MM.1S (cell line): ENCODE measurements at regions not wholly inside any gene's neighbourhood (a gene's known extent, or its start where the extent isn't known, plus 50 kb on each side); places are given as distances from the start of the nearest gene placed in this dataset.

Source experiments
- DNase-seq: peaks from one replicate; pipeline ENCODE4 v3.0.0-alpha.2; 2015
- H2AFZ ChIP-seq: fragments of 300-600 bp; sonication (generic); 2 replicates; pipeline ENCODE4 v1.6.0; 2016; ENCODE audit warnings: antibody characterized with exemption, low read length
- H3F3A ChIP-seq: fragments of 300-600 bp; sonication (generic); 2 replicates; pipeline ENCODE4 v1.6.1; 2016; ENCODE audit warnings: mild to moderate bottlenecking, antibody characterized with exemption, low read length, moderate library complexity, mixed read lengths; ENCODE audit not compliant: insufficient read depth
- H3K27ac ChIP-seq: fragments of 300-600 bp; sonication (generic); 2 replicates; pipeline ENCODE4 v1.5.1; 2016; ENCODE audit warnings: mild to moderate bottlenecking, low read length
- H3K27me3 ChIP-seq: fragments of 300-600 bp; sonication (generic); replicated peaks from 2 replicates; pipeline ENCODE4 v1.6.0; 2016; ENCODE audit warnings: low read length; ENCODE audit not compliant: insufficient read depth
- H3K36me3 ChIP-seq: fragments of 300-600 bp; sonication (generic); replicated peaks from 2 replicates; pipeline ENCODE4 v1.6.1; 2016; ENCODE audit warnings: mild to moderate bottlenecking, low read length, mixed read lengths; ENCODE audit not compliant: insufficient read depth
- H3K4me1 ChIP-seq: fragments of 300-600 bp; sonication (generic); 2 replicates; pipeline ENCODE4 v1.6.1; 2016; ENCODE audit warnings: low read length, mixed read lengths
- H3K4me2 ChIP-seq: fragments of 300-600 bp; sonication (generic); 2 replicates; pipeline ENCODE4 v1.6.0; 2016; ENCODE audit warnings: low read depth, low read length
- H3K4me3 ChIP-seq: fragments of 300-600 bp; sonication (generic); 2 replicates; pipeline ENCODE4 v1.5.1; 2016; ENCODE audit warnings: low read length, mixed read lengths
- H3K79me2 ChIP-seq: fragments of 300-600 bp; sonication (generic); 2 replicates; pipeline ENCODE4 v1.6.1; 2016; ENCODE audit warnings: mixed run types, low read length, mixed read lengths
- H3K9ac ChIP-seq: fragments of 300-600 bp; sonication (generic); 2 replicates; pipeline ENCODE4 v1.6.1; 2016; ENCODE audit warnings: low read length, mixed read lengths
- H3K9me2 ChIP-seq: fragments of 300-600 bp; sonication (generic); replicated peaks from 2 replicates; pipeline ENCODE4 v1.6.1; 2016; ENCODE audit warnings: mild to moderate bottlenecking, low read length, mixed read lengths; ENCODE audit not compliant: insufficient read depth
- H3K9me3 ChIP-seq: fragments of 300-600 bp; sonication (generic); replicated peaks from 2 replicates; pipeline ENCODE4 v1.6.1; 2016; ENCODE audit warnings: mild to moderate bottlenecking, low read length, mixed read lengths; ENCODE audit not compliant: insufficient read depth
- H4K20me1 ChIP-seq: fragments of 300-600 bp; sonication (generic); 2 replicates; pipeline ENCODE4 v1.6.1; 2016; ENCODE audit warnings: mild to moderate bottlenecking, low read length, moderate library complexity, mixed read lengths; ENCODE audit not compliant: insufficient read depth
- EZH2 ChIP-seq: fragments of 300-600 bp; sonication (generic); optimal IDR thresholded peaks from 2 replicates; pipeline ENCODE3; 2017; ENCODE audit warnings: low read depth, mild to moderate bottlenecking, antibody characterized with exemption, low read length, mixed read lengths
- EZH2phosphoT487 ChIP-seq: fragments of 300-600 bp; sonication (generic); IDR thresholded peaks from 2 replicates; pipeline ENCODE4 v1.6.1; 2018; ENCODE audit warnings: antibody characterized with exemption, low read length
- TF ChIP-seq, protein P1 (sequence below): fragments of 300-600 bp; sonication (generic); IDR thresholded peaks from 2 replicates; pipeline ENCODE4 v1.5.1; 2016; ENCODE audit warnings: antibody characterized with exemption, low read length, mixed read lengths

DNA sequence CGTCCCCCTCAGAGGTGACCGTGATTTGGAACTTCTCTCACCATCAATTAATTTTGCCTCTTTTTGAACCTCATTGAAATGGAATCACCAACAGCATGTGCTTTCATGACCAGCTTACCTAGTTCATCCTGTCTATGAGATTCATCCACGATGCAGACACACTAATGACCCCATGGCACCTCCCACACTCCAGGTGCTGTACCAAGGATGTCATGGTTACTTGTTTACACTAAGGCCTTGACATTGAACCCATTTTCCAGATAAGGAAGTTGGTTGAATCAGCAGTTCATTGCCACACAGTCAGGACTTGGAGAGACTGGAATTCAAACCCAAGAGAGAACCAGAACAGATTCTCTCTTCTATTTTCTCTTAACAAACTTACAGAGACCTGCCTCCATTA lies 139.0 kb downstream of the ZFP36L2 start:
- H3K4me1 ChIP-seq, result no peaks in the 10 kb centered on the region

DNA sequence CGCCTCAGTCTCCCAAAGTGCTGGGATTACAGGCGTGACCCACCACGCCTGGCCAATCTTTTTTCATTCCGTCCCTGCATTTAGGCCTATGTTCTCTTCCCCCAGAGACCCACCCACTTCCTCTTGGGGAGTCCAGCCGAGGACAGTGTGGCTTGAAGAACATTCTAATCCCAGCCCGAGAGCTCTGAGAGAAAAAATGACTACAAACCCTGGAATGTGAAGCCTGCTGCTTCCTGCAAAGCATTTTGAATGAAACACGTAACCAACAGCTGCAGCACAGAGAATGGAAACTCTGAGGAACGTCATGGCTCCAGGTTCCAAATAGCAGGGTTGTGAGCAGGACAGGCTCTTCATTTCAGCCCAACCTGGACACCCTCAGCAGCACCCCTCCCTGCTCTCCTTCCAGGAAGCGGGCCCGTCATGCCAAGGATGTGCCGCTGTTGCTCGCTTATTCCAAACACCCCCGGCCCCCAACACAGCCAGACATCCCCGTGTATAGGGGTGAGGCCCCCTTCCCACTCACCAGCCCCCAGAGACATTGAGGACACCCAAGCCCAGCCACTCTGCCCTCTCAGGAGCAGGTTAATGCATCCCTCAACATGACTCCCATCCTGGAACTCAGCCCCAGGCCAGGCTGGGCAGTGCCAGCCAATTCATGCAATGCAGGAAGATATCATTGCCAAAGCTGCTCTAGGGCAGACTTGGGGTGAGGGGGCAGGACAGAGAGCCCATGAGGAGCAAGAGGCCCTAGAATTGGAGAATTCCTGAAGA lies 139.8 kb downstream of the ZFP36L2 start:
- H2AFZ ChIP-seq, result no peak overlapping the region
- no peak for DNase-seq
- H3K4me2 ChIP-seq, result no peak overlapping the region

More for the DNA sequence above, 139.0 kb downstream of the ZFP36L2 start:
- no peak overlapping the region for H3K27ac ChIP-seq
- no peak overlapping the region for H3K4me2 ChIP-seq
- H3K9ac ChIP-seq, result no peak overlapping the region
- no peaks in the 10 kb centered on the region for H3K79me2 ChIP-seq
- no peaks in the 10 kb centered on the region for H3K9me3 ChIP-seq
- H3K36me3 ChIP-seq, result no peaks in the 10 kb centered on the region
- no peaks in the 10 kb centered on the region for H3K9me2 ChIP-seq
- H3F3A ChIP-seq, result no peaks in the 10 kb centered on the region
- H2AFZ ChIP-seq, result no peak overlapping the region
- H3K4me3 ChIP-seq, result no peak overlapping the region
- no peaks in the 10 kb centered on the region for H3K27me3 ChIP-seq
- no peaks in the 10 kb centered on the region for H4K20me1 ChIP-seq
- TF ChIP-seq, protein P1, sequence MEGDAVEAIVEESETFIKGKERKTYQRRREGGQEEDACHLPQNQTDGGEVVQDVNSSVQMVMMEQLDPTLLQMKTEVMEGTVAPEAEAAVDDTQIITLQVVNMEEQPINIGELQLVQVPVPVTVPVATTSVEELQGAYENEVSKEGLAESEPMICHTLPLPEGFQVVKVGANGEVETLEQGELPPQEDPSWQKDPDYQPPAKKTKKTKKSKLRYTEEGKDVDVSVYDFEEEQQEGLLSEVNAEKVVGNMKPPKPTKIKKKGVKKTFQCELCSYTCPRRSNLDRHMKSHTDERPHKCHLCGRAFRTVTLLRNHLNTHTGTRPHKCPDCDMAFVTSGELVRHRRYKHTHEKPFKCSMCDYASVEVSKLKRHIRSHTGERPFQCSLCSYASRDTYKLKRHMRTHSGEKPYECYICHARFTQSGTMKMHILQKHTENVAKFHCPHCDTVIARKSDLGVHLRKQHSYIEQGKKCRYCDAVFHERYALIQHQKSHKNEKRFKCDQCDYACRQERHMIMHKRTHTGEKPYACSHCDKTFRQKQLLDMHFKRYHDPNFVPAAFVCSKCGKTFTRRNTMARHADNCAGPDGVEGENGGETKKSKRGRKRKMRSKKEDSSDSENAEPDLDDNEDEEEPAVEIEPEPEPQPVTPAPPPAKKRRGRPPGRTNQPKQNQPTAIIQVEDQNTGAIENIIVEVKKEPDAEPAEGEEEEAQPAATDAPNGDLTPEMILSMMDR, result no peak
- TF ChIP-seq EZH2, result no peak
- DNase-seq, result no peak

DNA sequence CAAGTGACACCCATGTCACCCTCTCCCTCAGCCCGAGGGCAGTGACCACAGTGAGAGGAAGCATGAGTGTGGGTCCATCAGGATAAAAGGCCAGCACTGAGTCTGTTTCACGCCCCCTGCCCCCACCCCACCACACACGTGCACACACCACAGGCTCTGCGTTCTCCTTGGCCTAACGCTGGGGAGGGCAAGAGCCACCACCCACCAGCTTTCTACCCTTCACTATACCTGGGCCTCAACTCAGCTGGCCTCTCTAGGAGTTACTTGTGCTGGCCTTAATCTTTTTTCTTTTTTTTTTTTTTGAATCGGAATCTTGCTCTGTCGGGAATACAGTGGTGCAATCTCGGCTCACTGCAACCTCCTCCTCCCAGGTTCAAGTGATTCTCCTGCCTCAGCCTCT lies 140.5 kb downstream of the ZFP36L2 start:
- TF ChIP-seq, protein P1, result no peak
- TF ChIP-seq EZH2phosphoT487 (no peak), EZH2 (no peak)
- DNase-seq, result no peak
- H3K4me3 ChIP-seq, result no peak overlapping the region
- no peak overlapping the region for H3K27ac ChIP-seq
- no peaks in the 10 kb centered on the region for H3K4me1 ChIP-seq
- no peaks in the 10 kb centered on the region for H3K27me3 ChIP-seq
- no peaks in the 10 kb centered on the region for H3K79me2 ChIP-seq
- no peak overlapping the region for H2AFZ ChIP-seq
- no peak overlapping the region for H3K4me2 ChIP-seq
- H3K9me3 ChIP-seq, result no peaks in the 10 kb centered on the region
- H3K36me3 ChIP-seq, result no peaks in the 10 kb centered on the region
- H4K20me1 ChIP-seq, result no peaks in the 10 kb centered on the region
- H3F3A ChIP-seq, result no peaks in the 10 kb centered on the region
- no peak overlapping the region for H3K9ac ChIP-seq
- H3K9me2 ChIP-seq, result no peaks in the 10 kb centered on the region

More for the DNA sequence above, 139.8 kb downstream of the ZFP36L2 start:
- H3K36me3 ChIP-seq, result no peaks in the 10 kb centered on the region
- no peaks in the 10 kb centered on the region for H3K27me3 ChIP-seq
- H3K9ac ChIP-seq, result no peak overlapping the region
- H3K27ac ChIP-seq, result no peak overlapping the region
- H3F3A ChIP-seq, result no peaks in the 10 kb centered on the region
- H4K20me1 ChIP-seq, result no peaks in the 10 kb centered on the region
- H3K4me3 ChIP-seq, result no peak overlapping the region
- no peaks in the 10 kb centered on the region for H3K9me3 ChIP-seq
- no peaks in the 10 kb centered on the region for H3K79me2 ChIP-seq
- TF ChIP-seq EZH2phosphoT487 (no peak), EZH2 (no peak)
- TF ChIP-seq, protein P1, result no peak
- no peaks in the 10 kb centered on the region for H3K4me1 ChIP-seq
- H3K9me2 ChIP-seq, result no peaks in the 10 kb centered on the region
